Heart left ventricle (tissue), 16 donors: ENCODE measurements at regions not wholly inside any gene's neighbourhood (a gene's known extent, or its start where the extent isn't known, plus 50 kb on each side); places are given as distances from the start of the nearest gene placed in this dataset.

Experiments used
- ATAC-seq, 4 donors: fragments of 200-7000 bp; cut with Tn5 transposase; one replicate each; pipeline ENCODE4 v1.9.1; 2020 to 2022; ENCODE audit warnings: moderate library complexity in 4 of 4, mild to moderate bottlenecking in 3 of 4, moderate number of reproducible peaks in 1 of 4
- DNase-seq, 5 donors: peaks; one replicate each; pipeline ENCODE4 v3.0.0-alpha.2; 2020
- H3K27ac ChIP-seq, 12 donors: fragments of 200-600 bp; sonication (generic) in 4 of 12; one replicate each; pipeline versions ENCODE4 v1.5.0 to v1.8.0; 2016 to 2022; ENCODE audit warnings: mild to moderate bottlenecking in 2 of 12
- H3K27me3 ChIP-seq, 9 donors: fragments of 200-600 bp; sonication (generic) in 2 of 9; one replicate each; pipeline versions ENCODE4 v1.5.1 to v1.8.0; 2016 to 2022; ENCODE audit warnings: mild to moderate bottlenecking in 3 of 9
- H3K36me3 ChIP-seq, 9 donors: fragments of 200-600 bp; sonication (generic) in 2 of 9; one replicate each; pipeline versions ENCODE4 v1.5.0 to v1.8.0; 2018 to 2022; ENCODE audit warnings: mild to moderate bottlenecking in 2 of 9
- H3K4me1 ChIP-seq, 12 donors: fragments of 200-600 bp; sonication (generic) in 4 of 12; one replicate each; pipeline versions ENCODE4 v1.5.0 to v1.8.0; 2016 to 2022; ENCODE audit warnings: mild to moderate bottlenecking in 3 of 12
- H3K4me3 ChIP-seq, 12 donors: fragments of 200-600 bp; sonication (generic) in 4 of 12; one replicate each; pipeline versions ENCODE4 v1.5.0 to v1.8.0; 2017 to 2022; ENCODE audit warnings: mild to moderate bottlenecking in 9 of 12, moderate library complexity in 4 of 12
- H3K9me3 ChIP-seq, 12 donors: fragments of 200-600 bp; sonication (generic) in 4 of 12; one replicate each; pipeline versions ENCODE4 v1.5.0 to v1.8.0; 2016 to 2022; ENCODE audit warnings: mild to moderate bottlenecking in 1 of 12
- POLR2A ChIP-seq, 2 donors: fragments of 450-650 bp; IDR thresholded peaks; one replicate each; pipeline ENCODE4 v1.6.1; 2017; ENCODE audit warnings: antibody characterized with exemption in 2 of 2, mild to moderate bottlenecking in 2 of 2, moderate library complexity in 2 of 2
- WGBS, 4 donors: extraction: QIAGEN DNeasy Blood & Tissue Kit in 2 of 4; methylation state at CpG; one replicate each; pipeline versions ENCODE4 v1.1.5 to v1.1.7; 2013 to 2018; 5-methylcytosine and 5-hydroxymethylcytosine counted together
- intact Hi-C, 10 donors: fragments of 100-400 bp; cut with DNase I; formaldehyde crosslinking; loops; one replicate each; pipeline versions ENCODE4 v1.11.1 to v1.14.2; 2022
- TF ChIP-seq, protein P1 (sequence below), 12 donors: fragments of 200-600 bp; sonication (generic) in 4 of 12; IDR thresholded peaks; one replicate each; pipeline versions ENCODE4 v1.5.0 to v1.8.0; 2018 to 2022; ENCODE audit warnings: antibody characterized with exemption in 12 of 12, mild to moderate bottlenecking in 5 of 12
- donor health status: ischemic (EF 13 %, LVEDD 7.1; RV severe dilation, severe dysfunction).
- donor health status: healthy with polysubstance abuse.
- donor health status: DM: no; HTN: yes; CAD: no.
- donor health status: DM: no; HTN: no; CAD: no.
- donor health status: ischemic (EF 25% LVEDD 6.9; RV normal size, moderate dysfunction).
- donor health status: ischemic (EF 25% LVEDD 5.7; RV mildly dilated, moderate dysfunction).
- donor health status: healthy.
- donor health status: DM: yes; HTN: yes; CAD: no.
- donor health status: ischemic (EF 35%, LVEDD 5.7; RV mildly dilated, moderate dysfunction).
- donor health status: nonischemic (EF 11% LVEDD 7.7; RV severe dilation, severe dysfunction).
- donor health status: DM: yes; HTN: yes; CAD: no.
- donor health status: PGD.
- donor health status: ischemic (EF 29% LVEDD 5.4; RV normal size, mild dysfunction).
- donor health status: nonischemic (EF 23%, LVEDD 6.1; RV moderate dilation, normal function).

DNA sequence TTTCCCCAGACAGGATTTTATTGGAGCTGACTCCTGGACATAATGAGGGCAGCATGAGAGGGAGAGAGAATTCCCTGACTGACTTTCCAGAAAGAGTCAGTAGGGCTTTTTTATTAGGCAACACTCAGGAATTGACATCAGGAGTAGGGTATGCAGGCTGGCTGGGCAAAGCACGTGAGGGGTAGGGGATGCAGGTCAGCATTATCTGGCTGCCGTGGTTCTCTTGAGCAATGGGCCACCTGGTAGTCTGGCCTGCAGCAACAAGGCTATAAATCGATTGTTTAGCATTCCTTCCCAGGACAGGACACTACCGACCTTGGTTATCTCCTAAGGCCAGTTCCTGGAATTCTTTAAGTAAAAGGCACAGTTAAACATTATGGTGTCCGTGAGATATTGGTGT lies 160.8 kb upstream of the AGAP1 start:
- intact Hi-C loops, result no loop called here
- Histone ChIP-seq H3K4me1 (no peaks in the 10 kb centered on the region), H3K27me3 (no peaks in the 10 kb centered on the region), H3K9me3 (peaks cover 0 to 9% (median 0%) of the 10 kb centered on the region in 12 donors), H3K27ac (no peak overlapping the region), H3K36me3 (no peaks in the 10 kb centered on the region), H3K4me3 (no peak overlapping the region)
- no peak for TF ChIP-seq POLR2A (IDR thresholded peaks at IDR 0.05)
- TF ChIP-seq, protein P1, sequence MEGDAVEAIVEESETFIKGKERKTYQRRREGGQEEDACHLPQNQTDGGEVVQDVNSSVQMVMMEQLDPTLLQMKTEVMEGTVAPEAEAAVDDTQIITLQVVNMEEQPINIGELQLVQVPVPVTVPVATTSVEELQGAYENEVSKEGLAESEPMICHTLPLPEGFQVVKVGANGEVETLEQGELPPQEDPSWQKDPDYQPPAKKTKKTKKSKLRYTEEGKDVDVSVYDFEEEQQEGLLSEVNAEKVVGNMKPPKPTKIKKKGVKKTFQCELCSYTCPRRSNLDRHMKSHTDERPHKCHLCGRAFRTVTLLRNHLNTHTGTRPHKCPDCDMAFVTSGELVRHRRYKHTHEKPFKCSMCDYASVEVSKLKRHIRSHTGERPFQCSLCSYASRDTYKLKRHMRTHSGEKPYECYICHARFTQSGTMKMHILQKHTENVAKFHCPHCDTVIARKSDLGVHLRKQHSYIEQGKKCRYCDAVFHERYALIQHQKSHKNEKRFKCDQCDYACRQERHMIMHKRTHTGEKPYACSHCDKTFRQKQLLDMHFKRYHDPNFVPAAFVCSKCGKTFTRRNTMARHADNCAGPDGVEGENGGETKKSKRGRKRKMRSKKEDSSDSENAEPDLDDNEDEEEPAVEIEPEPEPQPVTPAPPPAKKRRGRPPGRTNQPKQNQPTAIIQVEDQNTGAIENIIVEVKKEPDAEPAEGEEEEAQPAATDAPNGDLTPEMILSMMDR (IDR thresholded peaks at IDR 0.05), result no peak
- DNase-seq (no peak), ATAC-seq (no peak)
- WGBS, 4 donors, result 48 to 58% (median 55%) methylated on average over 5 of the region's 5 CpGs

DNA sequence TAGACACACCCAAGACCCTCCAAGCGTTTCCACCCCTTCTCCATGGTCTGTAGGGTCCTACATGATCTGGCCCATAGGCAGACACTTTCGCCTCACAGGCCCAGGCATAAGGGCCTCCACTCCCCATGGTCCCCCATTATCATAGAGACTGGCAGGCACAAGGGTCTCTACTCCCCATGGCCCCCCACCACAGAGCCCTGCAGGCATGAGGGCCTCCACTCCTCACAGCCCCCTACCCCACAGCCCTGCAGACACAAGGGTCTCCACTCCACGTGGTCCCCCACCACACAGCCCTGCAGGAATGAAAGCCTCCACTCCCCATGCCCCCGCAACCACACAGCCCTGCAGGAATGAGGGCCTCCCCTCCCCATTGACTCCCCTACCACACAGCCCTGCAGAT lies 159.7 kb upstream of the AGAP1 start:
- intact Hi-C loops, result no loop called here
- H3K4me1 ChIP-seq, result no peaks in the 10 kb centered on the region
- peaks cover 0 to 17% (median 0%) of the 10 kb centered on the region in 12 donors for H3K9me3 ChIP-seq
- H3K36me3 ChIP-seq, result no peaks in the 10 kb centered on the region
- H3K4me3 ChIP-seq, result no peak overlapping the region
- WGBS, 4 donors, result 64 to 70% (median 69%) methylated on average over 4 of the region's 4 CpGs
- TF ChIP-seq, protein P1 (IDR thresholded peaks at IDR 0.05), result no peak
- no peak for TF ChIP-seq POLR2A (IDR thresholded peaks at IDR 0.05)
- DNase-seq (no peak), ATAC-seq (no peak)
- H3K27ac ChIP-seq, result no peak overlapping the region
- H3K27me3 ChIP-seq, result no peaks in the 10 kb centered on the region

DNA sequence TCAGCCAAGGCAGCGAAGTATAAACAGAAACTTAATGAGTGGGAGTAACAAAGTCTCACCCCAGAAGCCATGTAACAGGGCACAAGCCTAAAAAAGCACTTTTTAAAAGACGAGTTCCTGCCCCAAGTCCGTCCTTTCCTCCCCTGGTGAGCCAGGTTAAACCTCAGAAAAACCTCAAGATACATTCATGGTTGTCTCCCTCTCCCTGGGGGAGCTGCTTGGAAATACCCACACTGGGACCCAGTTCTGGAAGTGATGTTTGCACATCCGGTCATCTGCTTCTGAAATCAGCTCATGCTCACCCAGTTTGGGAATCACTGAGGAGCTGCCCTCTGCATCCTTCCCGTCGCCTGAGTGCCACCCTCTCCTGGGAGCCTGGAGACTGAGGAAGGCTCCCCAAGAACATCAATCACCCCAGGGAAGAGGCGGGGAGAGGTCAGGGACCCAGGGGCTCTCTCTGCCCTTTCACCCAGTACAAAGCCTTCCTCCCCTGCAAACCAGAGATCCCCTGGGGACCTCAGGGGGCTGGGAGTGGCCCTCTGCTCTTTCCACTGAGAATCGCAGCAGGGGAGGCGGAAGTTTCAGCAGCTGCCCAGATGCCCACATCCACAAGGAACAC lies 150.6 kb upstream of the AGAP1 start:
- Histone ChIP-seq H3K27ac (peak overlapping the region in 2 of 12 donors; percentile 19 to 44), H3K4me3 (no peak overlapping the region), H3K36me3 (no peaks in the 10 kb centered on the region), H3K9me3 (peaks cover 0 to 13% (median 0%) of the 10 kb centered on the region in 12 donors), H3K27me3 (peaks cover 0 to 3% (median 0%) of the 10 kb centered on the region in 9 donors), H3K4me1 (no peaks in the 10 kb centered on the region)
- ATAC-seq (peak in 2 of 4 donors; percentile 34 to 54), DNase-seq (peak in 1 of 5 donors; percentile 62)
- no peak for TF ChIP-seq POLR2A (IDR thresholded peaks at IDR 0.05)
- TF ChIP-seq, protein P1 (IDR thresholded peaks at IDR 0.05), result no peak
- intact Hi-C loops, result no loop called here
- 65 to 71% (median 67%) methylated on average over 9 of the region's 9 CpGs for WGBS, 4 donors

- H3K27me3 ChIP-seq, result peaks cover 0 to 5% (median 0%) of the 10 kb centered on the region in 9 donors
- no peaks in the 10 kb centered on the region for H3K4me1 ChIP-seq
- DNase-seq (no peak), ATAC-seq (peak in 1 of 4 donors; percentile 38)
- 60 to 79% (median 69%) methylated on average over 10 of the region's 10 CpGs for WGBS, 4 donors
- no peaks in the 10 kb centered on the region for H3K36me3 ChIP-seq
- intact Hi-C loops, result no loop called here
- H3K9me3 ChIP-seq, result peaks cover 0 to 7% (median 0%) of the 10 kb centered on the region in 12 donors
- no peak overlapping the region for H3K4me3 ChIP-seq
- TF ChIP-seq, protein P1 (IDR thresholded peaks at IDR 0.05), result no peak
- no peak for TF ChIP-seq POLR2A (IDR thresholded peaks at IDR 0.05)
- H3K27ac ChIP-seq, result peak overlapping the region in 2 of 12 donors; percentile 19 to 44
Observed at GRCh38 chr2:235343869-235344268, 150.0 kb upstream of the AGAP1 start.
